HG03469 (cell line): ENCODE measurements at regions not wholly inside any gene's neighbourhood (a gene's known extent, or its start where the extent isn't known, plus 50 kb on each side); places are given as distances from the start of the nearest gene placed in this dataset.
"Not testable (repeated sequence)": the region's sequence is repeated elsewhere in the genome, so short reads cannot be mapped to it uniquely, and the experiment has no call there.

Experiments used
- ATAC-seq: cut with Tn5 transposase; IDR thresholded peaks from one replicate; pipeline ENCODE4 v1.9.1; 2021; ENCODE audit warnings: mild to moderate bottlenecking, moderate library complexity, moderate number of reproducible peaks; ENCODE audit not compliant: unreplicated experiment

- no peak for ATAC-seq
These were observed 71.6 kb downstream of the TFAP2A start for GRCh38 chr6:10343320-10343719.

GRCh38 chr6:10341605-10342004 is 73.3 kb downstream of the TFAP2A start:
- no peak for ATAC-seq

- no peak for ATAC-seq
These were observed 76.7 kb downstream of the TFAP2A start for GRCh38 chr6:10338151-10338550.

DNA sequence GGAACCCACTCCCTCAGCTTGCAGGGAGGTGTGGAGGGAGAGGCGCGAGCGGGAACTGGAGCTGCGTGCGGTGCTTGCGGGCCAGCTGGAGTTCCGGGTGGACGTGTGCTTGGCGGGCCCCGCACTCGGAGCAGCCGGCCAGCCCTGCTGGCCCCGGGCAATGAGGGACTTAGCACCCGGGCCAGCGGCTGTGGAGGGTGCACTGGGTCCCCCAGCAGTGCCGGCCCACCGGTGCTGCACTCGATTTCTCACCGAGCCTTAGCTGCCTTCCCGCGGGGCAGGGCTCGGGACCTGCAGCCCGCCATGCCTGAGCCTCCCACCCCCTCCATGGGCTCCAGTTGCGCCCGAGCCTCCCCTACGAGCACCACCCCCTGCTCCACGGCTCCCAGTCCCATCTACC is 77.5 kb downstream of the TFAP2A start:
- not testable (repeated sequence) for ATAC-seq

DNA sequence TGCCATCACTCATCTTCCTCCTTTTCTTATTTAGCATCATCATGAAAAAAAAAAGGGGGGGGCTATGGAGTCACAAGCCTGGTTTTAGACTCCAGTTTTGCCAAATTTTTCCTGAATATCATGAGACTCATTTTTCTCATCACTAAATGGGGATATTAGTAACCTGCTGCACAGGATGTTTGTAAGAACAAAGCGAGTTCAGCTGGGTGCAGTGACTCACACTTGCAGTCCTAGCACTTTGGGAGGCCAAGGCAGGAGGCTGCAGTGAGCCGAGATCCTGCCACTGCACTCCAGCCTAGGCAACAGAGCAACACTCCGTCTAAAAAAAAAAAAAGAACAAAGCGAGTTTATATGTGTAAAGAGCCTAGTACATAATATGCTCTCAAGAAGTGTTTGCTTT is 82.8 kb downstream of the TFAP2A start:
- ATAC-seq: no peak

DNA sequence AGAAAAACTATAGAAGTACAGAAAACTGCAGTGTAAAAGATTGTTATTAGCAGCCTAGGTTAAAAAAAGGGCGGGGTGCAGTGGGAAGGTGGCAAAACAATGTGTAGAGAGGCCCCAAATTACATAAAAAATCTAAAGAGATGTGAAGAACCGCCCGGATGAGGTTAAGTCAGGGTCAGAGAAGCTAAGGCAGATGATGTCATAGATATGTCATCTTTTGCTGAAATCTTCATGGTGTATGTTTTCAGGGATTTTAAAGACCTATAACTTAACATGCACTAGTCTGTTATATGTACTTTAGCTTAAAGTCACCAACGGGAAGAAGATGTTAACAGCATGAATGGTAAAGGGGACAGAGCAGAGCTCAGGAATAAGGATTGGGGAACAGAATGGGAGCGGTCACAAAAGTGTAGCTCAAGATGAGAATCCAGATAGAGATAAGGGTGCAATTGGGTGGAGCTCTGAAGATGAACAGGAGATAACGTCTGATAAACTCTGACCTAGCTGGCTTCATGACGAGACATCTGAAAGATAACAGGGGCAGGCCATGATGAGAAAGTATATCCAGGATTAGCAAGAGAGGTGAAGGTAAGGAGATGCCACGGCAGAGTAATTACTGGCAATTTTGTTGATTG is 83.4 kb downstream of the TFAP2A start:
- no peak for ATAC-seq

- no peak for ATAC-seq
These were observed 84.4 kb downstream of the TFAP2A start for GRCh38 chr6:10330515-10330914.

GRCh38 chr6:10323018-10323417 is 91.9 kb downstream of the TFAP2A start:
- no peak for ATAC-seq

DNA sequence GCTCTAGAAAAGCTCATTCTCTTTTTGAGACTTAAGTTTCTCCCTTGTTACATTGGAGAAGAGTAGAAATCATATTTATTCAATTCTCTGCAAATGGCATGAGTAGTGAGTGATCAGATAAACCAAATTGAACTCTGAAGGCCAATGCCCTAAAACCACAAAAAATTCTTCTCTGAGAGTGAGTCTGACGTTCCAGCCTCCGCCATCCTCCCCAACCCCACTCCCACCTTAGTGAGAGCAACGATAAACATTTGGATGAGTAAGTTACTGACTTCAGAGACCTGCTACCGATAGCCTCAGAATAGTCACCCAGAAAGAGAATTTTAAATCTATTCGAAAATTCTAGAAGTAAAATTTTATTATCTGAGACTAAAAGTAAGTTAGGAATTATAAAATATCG is 94.6 kb downstream of the TFAP2A start:
- no peak for ATAC-seq

DNA sequence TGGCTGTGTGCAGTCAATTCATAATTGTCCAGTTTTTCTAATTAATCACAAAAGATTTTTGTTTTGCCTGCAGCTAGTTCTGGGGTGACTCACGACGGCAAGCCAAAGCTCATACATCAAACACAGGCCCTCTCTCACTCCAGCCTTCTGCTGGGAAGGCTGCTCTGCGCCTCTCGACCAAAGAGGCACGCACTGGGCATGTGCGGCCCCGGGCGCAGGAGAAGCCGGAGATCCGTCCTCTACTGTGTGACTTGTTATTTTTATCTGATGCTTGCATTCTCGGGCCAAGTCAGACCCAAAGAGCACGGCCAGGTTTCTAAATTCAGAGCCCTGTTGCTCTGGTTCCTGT is 98.5 kb downstream of the TFAP2A start:
- ATAC-seq: no peak

DNA sequence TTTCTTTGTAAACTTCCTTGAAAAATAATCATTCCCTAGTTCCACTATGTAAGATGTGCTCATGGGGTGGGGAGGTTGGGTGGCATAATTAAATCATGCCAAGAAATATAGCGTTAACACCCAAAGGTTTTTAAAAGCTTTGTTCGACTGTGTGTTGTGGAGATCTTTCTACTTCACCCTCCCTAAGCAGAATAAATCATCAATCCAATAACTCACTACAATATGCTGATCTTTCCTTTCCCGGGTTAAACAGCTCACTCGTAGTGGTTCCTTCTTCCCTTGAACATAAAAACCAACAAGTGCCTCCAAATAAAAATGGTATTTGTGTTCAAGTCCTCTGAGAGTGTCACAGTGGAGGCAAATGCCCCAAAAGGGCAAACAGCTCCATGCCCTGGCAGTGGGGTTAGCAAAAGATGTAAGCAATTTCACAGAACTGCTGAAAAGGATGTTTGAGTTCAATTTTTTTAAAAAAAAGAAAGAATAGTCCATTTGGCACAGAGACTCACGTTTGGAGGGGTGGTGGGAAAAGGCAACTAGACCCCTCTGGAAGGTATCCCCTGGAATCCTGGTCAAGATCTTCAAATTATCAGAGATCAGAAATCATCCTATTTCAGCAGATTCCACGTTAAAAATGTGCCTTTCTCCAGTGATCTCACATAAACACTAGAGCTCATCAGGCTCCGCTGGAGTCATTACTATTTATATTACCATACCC is 99.1 kb downstream of the TFAP2A start:
- no peak for ATAC-seq

DNA sequence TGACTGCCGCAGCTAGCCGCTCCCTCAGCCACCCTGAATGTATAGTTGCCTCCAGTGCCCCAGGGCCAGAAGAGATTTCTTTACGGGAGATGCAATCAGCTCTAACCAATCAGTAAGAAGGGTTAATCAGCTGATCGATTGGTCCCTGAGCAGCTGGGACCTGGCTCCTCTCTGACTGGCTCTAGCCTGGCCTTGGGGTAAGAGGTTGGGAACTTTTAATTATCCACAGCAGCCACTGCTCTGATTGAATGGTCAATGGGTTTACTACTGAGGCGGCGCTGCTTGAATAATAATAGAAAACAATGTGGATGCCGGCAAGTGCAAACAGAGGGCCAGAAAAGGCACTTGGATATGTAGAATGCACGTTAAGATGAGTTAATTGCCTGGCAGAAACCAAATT is 99.8 kb downstream of the TFAP2A start:
- no peak for ATAC-seq

DNA sequence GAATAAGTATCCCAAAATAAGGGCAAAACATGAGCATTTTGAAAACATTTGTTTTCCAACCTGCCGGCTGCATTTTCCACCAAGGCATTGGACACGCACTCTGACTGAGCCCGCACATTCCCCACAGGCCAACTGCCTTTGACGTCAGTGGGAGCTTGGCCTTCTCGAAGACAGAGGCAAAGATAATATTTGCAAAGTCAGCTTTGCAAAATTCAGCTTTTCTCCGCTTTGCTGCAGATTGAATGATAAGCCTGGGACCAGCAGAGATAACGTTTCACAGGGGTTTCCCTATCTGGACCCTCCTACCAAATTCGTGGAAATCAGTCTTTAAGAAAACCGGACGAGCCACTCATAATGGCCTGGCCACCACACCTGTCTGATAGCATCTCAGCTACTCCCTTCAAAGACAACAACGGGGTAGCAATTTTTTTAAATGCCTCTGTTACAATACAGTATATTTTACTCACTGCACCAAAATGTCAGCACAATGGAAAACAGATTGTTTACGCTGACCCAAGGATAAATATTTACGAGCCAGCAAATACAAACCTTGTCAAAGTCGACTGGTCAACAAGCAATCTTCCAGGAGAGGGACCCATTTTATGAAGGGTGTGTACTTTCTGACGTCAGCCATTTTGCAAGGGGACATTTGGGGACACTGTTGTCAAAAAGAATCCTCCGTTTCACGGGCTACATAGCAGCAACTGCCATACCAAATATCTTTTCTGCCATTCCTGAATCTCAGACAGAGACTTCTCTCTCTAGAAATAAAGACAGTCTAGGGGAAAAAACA is 100.5 kb downstream of the TFAP2A start:
- no peak for ATAC-seq

DNA sequence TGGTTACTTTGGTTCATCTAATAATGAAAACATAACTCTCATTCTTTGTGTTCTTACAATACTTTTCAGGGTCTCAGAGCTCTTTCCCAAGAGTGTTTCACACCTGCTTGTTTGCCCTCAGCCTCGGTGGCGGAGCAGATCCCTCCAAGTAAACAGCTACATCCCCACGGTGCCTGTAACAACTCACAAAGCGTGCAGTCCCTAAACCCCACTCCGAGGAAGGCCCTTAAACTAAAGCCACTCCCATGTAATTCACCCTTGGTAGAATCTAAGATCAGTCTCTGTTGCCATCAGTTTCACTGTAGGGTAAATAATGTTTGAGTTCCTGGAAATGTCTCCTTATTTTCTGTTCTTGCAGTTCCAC is 101.1 kb downstream of the TFAP2A start:
- ATAC-seq: no peak

- ATAC-seq: no peak
These were observed 102.4 kb downstream of the TFAP2A start for GRCh38 chr6:10312445-10312844.

DNA sequence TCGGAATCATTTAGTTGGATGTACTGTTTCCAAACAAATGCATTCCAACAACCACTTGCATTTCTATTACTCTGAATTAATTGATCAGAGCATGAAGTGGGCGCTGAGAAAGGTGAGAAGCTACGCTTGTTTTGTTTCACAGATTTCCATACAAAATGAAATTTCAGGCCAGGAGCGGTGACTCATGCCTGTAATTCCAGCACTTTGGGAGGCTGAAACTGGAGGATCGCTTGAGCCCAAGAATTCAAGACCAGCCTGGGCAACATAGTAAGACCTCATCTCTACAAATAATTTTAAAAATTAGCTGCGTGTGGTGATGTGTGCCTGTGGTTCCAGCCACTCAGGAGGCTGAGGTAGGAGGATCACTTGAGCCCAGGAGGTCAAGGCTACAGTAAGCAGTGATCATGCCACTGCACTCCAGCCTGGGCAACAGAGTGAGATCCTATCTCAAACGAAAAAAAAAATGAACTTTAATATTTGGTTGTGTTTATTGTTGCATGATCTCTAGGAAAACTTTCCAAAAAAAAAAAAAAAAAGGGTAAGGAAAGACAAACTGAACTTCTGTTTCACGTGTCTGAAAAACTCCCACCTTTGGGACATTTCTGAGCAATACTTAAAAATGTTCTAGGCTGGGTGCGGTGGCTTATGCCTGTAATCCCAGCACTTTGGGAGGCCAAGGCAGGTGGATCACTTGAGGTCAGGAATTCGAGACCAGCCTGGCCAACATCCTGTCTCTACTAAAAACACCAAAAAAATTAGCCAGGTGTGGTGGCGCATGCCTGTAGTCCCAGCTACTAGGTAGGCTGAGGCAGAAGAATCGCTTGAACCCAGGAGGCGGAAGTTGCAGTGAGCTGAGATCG is 103.1 kb downstream of the TFAP2A start:
- not testable (repeated sequence) for ATAC-seq

GRCh38 chr6:10310826-10311225 is 104.0 kb downstream of the TFAP2A start:
- ATAC-seq: no peak

DNA sequence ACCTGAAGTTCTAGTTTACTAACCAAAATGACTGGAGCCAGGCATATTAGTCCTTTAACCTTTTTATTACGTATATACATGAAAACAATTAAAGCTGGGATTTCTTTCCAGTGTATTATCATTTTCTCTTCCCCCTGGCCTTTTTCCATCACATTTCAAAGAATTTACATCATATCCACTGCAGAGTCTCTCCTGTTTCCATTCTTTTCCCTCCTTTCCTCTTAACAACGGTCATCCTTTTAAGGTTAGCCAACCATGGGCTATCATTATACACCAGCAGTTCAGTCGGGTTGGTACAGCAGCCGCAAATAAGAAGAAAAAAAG is 104.6 kb downstream of the TFAP2A start:
- ATAC-seq: no peak

GRCh38 chr6:10309457-10310329 is 105.2 kb downstream of the TFAP2A start:
- ATAC-seq: no peak

DNA sequence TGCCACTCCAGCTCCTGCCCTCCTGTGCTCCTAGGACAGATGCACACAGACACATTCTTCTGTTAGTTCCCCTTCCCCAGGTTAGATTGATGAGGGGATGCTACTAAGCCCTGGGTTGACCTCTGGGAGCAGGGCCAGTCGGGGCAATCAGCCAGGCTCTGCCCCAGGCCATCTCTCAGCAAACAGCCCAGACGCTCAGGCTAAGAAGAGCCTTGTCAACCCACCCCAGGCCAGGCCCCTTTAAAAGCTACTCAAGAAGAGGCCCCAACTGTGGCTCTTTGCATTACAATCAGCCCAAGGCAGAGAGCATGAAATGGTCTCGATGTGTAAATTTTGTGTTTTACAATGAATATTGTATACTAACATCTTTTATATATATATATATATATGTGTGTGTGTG is 107.4 kb downstream of the TFAP2A start:
- no peak for ATAC-seq
